ENCODE measurements at regions not wholly inside any gene's neighbourhood (a gene's known extent, or its start where the extent isn't known, plus 50 kb on each side); places are given as distances from the start of the nearest gene placed in this dataset.
"Not testable (repeated sequence)": the region's sequence is repeated elsewhere in the genome, so short reads cannot be mapped to it uniquely, and the experiment has no call there.

GRCh38 chr4:31803526-31804195, 1083.5 kb downstream of the PCDH7 start:
- ChIA-PET CTCF (interaction anchor here (1.0 kb wide), 1 partner anchor 24 kb away, joined by 3 read pairs; no protein-coding TSS in a partner anchor), POLR2A (no interaction called here)
- DNase-seq (ENCODE audit: extremely low spot score): no peak
- TF ChIP-seq, protein P1, sequence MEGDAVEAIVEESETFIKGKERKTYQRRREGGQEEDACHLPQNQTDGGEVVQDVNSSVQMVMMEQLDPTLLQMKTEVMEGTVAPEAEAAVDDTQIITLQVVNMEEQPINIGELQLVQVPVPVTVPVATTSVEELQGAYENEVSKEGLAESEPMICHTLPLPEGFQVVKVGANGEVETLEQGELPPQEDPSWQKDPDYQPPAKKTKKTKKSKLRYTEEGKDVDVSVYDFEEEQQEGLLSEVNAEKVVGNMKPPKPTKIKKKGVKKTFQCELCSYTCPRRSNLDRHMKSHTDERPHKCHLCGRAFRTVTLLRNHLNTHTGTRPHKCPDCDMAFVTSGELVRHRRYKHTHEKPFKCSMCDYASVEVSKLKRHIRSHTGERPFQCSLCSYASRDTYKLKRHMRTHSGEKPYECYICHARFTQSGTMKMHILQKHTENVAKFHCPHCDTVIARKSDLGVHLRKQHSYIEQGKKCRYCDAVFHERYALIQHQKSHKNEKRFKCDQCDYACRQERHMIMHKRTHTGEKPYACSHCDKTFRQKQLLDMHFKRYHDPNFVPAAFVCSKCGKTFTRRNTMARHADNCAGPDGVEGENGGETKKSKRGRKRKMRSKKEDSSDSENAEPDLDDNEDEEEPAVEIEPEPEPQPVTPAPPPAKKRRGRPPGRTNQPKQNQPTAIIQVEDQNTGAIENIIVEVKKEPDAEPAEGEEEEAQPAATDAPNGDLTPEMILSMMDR (IDR thresholded peaks at IDR 0.05; ENCODE audit: control extremely low read depth, extremely low read depth, low read depth, missing control alignments): no peak

DNA sequence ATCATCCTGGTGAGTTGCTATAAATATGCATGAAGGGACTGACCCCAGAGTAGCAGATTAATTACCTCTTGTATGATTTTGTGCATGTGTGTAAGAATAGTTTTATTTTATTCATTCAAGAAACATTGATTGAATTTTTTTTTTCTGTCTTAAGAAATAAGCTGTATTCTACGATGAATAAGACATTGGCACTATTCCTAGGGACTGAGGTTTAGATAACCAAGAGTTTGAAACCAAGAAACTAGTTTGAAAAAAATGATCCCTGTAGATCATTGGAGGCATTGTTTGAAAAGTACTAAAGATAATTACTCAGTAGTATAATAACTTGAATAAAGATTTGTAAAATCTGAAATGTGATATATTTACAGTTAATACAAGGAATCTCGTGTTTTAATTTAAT, 1086.9 kb downstream of the PCDH7 start:
- CTCF ChIA-PET: no interaction called here
- no peak for DNase-seq (ENCODE audit: extremely low spot score)
- POLR2A ChIA-PET: no interaction called here
- TF ChIP-seq, protein P1 (IDR thresholded peaks at IDR 0.05; ENCODE audit: control extremely low read depth, extremely low read depth, low read depth, missing control alignments): no peak

DNA sequence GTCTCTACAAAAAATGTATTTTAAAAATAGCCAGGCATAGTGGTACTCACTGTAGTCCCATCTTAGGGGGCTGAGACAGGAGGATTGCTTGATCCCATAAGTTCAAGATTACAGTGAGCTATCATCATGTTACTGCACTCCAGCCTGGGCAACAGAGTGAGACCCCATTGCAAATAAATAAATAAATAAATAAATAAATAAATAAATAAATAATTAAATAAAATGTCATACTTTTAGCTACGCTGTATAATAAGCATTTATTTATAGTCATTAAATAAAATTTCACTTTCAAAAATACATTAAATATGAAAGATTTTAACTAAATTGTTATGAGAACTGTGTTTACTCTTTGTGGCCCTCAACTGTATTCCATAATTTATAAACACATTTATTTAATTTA, 1124.2 kb downstream of the PCDH7 start:
- no peak for DNase-seq (ENCODE audit: extremely low spot score)
- ChIA-PET POLR2A (no interaction called here), CTCF (interaction anchor here (1.2 kb wide), 1 partner anchor 169 kb away, joined by 3 read pairs; no protein-coding TSS in a partner anchor)
- TF ChIP-seq, protein P1 (IDR thresholded peaks at IDR 0.05; ENCODE audit: control extremely low read depth, extremely low read depth, low read depth, missing control alignments): no peak

GRCh38 chr4:31851946-31852345, 1131.8 kb downstream of the PCDH7 start:
- POLR2A ChIA-PET: no interaction called here
- DNase-seq (ENCODE audit: extremely low spot score): no peak
- TF ChIP-seq, protein P1 (IDR thresholded peaks at IDR 0.05; ENCODE audit: control extremely low read depth, extremely low read depth, low read depth, missing control alignments): no peak
- CTCF ChIA-PET: interaction anchor here (1.3 kb wide), 1 partner anchor 10 kb away, joined by 3 read pairs; no protein-coding TSS in a partner anchor

GRCh38 chr4:31877429-31877828, 1157.3 kb downstream of the PCDH7 start:
- ChIA-PET CTCF (interaction anchor here (1.3 kb wide), 1 partner anchor 27 kb away, joined by 3 read pairs; no protein-coding TSS in a partner anchor), POLR2A (no interaction called here)
- DNase-seq (ENCODE audit: extremely low spot score): no peak
- TF ChIP-seq, protein P1 (IDR thresholded peaks at IDR 0.05; ENCODE audit: control extremely low read depth, extremely low read depth, low read depth, missing control alignments): no peak

- CTCF ChIA-PET; DNase-seq (ENCODE audit: extremely low spot score); POLR2A ChIA-PET: not testable (repeated sequence)
Observed at GRCh38 chr4:31880837-31881236, 1160.7 kb downstream of the PCDH7 start.

DNA sequence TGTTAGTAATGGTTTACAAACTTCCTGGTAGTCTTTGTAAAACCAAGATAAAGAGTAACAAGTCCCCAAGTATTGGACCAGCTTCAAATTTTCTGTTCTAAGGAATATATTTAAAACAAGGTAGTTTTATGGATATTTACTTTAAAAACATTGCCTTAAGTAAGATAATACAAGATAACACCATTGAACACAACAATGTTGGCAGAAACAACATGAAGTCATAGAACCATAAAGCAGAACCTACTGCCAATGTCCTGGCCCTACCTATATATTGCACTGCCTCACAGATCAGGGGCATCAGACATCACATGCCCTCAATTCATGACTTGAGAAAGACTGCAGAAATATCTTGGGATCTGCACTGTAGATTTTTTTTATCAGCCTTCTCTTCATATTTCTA, 1176.2 kb downstream of the PCDH7 start:
- TF ChIP-seq, protein P1 (IDR thresholded peaks at IDR 0.05; ENCODE audit: control extremely low read depth, extremely low read depth, low read depth, missing control alignments): no peak
- ChIA-PET CTCF (interaction anchor here (1.0 to 1.5 kb wide), 2 partner anchors 10 to 14 kb away, joined by 3 to 4 read pairs; no protein-coding TSS in a partner anchor), POLR2A (no interaction called here)
- DNase-seq (ENCODE audit: extremely low spot score): no peak
